ENCODE measurements at regions not wholly inside any gene's neighbourhood (a gene's known extent, or its start where the extent isn't known, plus 50 kb on each side); places are given as distances from the start of the nearest gene placed in this dataset.

DNA sequence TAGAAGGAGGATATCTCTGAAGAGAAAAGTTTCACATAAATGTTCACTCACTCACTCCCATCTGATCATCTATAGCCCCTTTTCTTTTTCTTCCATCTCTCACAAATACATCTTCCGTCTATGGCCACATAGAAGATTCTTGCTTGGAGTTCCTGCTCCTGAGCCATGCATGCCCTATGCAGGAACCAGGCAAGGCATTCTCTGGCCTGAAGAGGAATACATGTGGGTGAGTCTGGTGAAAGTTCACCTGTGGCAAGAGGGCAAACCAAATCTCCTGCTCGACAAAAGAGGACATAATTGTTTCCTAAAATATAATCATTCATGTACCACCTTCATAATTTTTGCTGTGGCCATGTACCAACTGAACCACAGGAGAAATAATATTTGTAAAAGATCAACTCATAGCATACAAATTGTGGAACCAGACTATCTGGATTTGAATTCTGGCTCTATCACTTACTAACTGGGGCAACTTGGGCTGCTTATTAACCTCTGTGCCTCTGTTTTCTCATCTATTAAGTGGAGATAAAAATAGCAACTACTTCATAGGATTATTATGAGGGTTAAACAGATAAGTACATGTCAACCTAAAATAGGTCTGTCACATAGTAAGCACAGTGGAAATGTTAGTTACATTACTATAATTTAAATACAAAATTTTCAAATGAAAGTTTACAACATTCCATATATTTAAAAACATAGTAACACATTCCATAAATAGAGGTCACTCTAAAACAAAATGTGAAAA is 121.2 kb upstream of the NFIB start:
- DNase-seq (ENCODE audit: extremely low read depth, low read depth, low spot score): no peak

DNA sequence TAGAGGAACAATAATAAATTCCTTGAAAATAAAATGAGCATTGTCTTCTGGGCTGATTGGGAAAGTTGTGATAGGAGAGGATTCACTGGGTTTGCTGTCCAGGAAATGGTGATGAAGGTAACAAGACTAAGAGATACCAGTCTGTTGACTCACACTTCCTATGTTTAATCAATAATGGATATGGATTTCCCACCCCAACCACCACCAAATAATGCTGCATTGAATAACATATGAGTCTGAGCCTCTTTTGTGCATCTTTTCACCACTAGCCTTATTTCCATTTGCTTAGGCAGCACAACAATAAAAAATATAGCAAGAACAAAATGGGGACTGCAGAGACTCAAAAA is 120.2 kb upstream of the NFIB start:
- no peak for DNase-seq (ENCODE audit: extremely low read depth, low read depth, low spot score)

DNA sequence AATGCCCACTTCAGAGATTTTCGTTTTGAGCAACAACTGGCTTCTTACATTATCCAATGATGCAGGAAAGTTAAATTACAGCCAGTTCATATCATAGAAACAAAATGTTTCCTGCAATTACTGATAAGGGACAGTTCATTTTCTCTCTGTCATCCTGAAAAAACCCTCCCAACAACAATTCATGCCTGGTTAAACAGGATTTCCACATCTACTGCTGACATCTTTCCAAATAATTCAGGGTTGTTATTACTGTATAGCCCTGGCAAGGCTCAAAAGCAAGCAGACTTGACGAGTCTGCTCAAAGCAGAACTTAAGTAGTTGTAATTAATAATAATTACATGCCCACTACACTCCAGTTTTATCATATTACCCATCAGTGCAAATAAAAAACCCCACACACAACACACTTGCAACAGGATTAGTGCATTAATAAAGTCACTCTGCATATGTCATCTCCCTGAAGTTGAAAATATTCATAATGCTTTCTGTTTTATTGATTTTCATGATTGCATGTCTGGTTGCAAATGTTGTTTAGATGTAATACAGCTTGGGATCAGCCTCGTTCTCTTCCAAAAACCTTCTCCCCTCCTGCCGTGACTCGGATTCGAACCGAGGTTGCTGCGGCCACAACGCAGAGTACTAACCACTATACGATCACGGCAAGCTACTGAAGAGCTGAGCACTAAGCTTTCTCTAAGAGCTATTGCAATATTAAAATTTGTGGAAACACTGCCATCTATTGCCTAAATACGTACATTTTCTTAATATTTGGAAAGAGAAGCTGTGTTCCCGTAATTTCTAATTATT is 119.6 kb upstream of the NFIB start:
- DNase-seq (ENCODE audit: extremely low read depth, low read depth, low spot score): peak; percentile 68

DNA sequence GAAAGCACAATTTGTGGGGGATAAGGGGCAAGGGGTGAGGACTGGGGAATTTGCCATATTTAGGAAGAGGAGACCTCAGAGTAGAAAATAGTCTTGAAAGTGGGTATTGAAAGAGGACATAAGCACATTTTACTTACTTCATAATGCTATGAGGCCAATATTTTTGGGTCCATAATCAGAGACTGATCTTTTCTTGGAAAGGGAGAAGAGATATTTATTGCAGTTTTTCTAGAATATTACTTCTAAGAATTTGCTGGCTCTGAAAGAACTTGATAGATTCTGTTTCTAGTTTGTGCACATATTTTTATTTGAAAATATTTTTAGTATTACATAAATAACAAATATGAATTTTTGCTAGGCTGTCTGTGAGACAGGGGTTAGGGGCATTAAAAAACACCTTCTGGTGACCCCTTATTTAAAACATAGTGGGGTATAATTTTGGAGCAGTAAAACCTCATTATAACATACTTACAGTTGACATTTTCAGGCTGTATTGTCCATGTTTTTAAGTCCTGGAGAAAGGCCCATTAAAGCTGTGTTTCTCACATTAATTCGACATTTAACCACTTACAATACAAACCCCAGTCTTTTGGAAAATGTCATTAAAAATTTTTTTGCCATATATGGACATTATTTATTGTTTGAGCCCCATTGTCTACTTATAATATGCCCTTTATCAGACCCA is 118.9 kb upstream of the NFIB start:
- no peak for DNase-seq (ENCODE audit: extremely low read depth, low read depth, low spot score)

DNA sequence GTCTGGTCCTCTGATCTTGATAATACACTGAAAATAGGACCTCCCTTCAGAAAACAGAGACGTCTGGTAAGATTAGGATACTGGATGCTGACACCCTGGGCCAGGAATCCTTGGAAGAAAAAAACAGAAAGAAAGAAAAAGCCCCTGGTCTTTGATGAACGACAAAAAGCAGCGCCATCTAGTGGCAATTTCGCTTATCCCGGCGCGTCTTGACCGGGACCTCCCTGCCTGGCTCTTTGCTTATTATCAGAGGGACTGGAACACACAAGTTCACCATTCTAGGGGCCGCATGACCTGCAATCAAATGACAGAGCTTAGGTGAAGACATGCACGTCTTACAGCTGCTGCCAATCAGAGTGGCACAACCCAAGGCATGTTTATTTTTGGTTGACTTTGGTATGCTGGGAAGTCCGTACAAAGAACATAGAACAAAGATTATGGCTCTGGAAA is 114.9 kb upstream of the NFIB start:
- no peak for DNase-seq (ENCODE audit: extremely low read depth, low read depth, low spot score)

DNA sequence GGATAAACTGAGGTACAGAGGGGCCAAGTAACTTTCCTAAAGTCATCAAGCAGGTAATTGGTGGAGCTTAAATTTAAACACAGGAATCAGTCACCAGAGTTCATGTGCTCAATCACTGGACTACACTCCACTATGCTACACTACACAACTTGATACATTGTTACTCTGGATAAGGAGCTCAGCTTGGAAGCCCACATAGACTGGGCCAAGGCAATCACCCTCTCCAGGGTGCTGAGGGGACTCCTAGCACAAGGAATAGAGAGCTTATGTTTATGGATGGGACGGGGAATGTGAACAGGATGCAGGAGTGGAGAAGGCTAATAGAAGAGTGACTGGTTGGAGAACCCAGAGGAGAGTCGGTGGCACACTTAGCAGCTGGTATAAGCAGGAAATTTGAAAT is 113.5 kb upstream of the NFIB start:
- DNase-seq (ENCODE audit: extremely low read depth, low read depth, low spot score): no peak

DNA sequence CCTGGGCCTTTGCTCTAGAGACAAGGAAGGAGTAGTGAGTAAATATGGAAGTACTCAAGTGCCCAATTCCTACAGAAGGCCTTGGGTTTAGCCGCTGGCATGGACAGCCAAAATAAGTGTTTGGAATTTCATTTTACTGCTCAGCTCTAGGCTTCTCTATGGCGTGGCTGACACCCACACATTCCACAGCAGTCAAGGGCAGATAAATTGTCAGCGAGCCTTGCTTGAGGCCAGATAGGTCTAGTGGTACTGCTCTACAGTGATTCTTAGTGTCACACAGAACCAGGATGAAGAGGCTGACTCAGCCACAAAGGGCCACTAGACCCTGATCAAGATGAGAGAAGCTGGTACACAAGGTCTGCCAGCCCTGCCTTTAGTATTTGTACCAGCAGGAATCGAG is 111.0 kb upstream of the NFIB start:
- no peak for DNase-seq (ENCODE audit: extremely low read depth, low read depth, low spot score)

DNA sequence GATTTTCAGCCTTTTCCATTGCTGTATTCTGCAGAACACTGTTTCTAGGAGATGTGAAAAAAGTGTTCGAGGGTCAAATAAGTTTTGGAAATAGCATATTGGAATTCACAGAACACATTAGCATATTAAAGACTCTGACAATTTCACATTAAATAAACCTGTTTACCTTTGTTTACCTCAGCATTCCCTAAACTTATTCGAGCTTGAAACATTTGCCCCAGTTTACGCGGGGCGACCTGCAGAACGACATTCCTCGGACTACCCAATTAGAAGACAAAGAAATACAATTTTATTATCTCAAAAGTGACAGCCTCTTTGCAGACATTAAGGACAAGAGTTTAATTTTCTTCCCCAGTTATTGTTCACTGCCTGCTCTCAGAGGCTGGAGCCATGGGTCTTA is 110.3 kb upstream of the NFIB start:
- DNase-seq (ENCODE audit: extremely low read depth, low read depth, low spot score): no peak

DNA sequence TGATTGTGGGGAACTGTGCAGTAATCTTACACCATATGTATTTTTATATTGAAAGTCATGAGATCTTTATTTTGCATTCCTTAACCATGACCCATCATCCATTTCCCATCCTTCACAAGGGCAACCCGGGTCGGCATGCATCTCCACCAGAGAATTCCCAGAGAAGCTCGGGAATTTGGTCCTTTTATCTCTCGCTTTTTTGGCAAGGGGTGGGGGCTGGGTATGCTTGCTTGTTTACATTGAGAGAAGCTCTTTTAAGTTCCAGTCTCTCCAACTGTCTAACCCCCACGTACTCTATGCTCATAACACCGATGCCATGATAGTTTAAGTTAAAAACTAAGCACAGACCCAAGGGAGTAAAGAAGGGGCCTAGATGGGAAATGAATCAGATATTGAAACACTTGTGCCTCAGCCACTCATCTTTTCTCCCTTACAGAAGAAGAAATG is 109.9 kb upstream of the NFIB start:
- no peak for DNase-seq (ENCODE audit: extremely low read depth, low read depth, low spot score)

DNA sequence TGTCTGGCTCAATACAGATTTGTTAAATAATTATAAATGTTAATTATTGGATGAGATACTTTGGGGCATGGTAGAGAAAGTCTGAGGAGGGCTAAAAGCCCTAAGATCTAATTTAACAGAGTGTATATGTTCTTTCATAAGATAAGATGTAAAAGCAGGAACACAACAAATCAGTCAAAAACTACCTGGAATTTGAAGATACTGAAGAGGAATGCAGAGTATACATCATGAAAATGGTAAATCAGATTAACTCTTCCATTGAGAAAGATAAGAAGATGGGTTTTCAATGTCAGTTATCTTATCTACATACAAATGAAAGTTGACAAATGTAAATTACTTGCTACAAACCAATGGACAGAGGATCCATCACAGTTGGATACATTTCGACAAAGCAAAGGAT is 107.3 kb upstream of the NFIB start:
- no peak for DNase-seq (ENCODE audit: extremely low read depth, low read depth, low spot score)

DNA sequence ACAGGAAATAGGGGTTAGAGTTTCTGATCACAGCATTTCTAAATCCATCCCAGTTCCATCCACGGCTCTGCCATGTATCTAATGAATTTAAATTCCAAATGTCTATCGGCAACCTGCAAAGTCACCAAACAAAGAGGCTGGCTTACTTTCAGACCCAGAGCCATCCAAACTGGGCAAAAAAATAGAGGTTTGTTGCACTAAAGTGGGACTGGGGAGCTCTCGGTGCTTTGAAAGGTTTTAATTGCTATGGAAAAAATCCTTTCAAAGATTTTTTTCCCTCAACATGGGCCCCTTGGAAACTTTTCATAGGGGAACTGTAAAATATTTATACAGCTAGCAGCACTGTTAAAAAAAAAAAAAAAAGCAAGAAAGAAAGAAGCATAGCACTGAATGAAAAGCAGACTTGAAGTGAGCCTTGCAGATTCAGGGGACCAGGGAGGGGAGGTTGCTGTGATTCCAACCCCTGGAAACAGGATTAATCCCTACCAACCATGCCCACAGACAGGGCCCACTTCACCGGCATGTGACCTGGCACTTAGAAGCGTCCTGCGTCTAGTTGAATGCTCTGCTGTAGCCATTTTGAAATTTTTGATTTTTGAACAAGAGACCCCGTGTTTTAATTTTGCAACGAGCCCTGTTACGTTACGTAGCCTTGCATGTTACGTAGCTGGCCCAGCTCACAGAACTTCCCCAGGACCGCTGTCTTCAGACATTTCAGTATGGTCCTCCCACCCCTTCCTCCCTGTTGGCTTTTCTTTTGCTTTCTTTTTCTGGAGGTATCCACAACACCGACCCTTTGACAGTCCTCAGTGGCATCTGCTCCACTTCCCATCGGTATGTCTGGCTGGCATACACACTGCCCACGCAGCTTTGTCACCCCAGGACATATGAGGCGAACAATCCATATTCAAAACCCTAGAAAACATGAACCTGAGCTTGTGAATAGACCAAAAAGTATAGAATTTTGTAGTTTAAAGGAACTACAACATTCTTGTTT is 105.3 kb upstream of the NFIB start:
- no peak for DNase-seq (ENCODE audit: extremely low read depth, low read depth, low spot score)

DNA sequence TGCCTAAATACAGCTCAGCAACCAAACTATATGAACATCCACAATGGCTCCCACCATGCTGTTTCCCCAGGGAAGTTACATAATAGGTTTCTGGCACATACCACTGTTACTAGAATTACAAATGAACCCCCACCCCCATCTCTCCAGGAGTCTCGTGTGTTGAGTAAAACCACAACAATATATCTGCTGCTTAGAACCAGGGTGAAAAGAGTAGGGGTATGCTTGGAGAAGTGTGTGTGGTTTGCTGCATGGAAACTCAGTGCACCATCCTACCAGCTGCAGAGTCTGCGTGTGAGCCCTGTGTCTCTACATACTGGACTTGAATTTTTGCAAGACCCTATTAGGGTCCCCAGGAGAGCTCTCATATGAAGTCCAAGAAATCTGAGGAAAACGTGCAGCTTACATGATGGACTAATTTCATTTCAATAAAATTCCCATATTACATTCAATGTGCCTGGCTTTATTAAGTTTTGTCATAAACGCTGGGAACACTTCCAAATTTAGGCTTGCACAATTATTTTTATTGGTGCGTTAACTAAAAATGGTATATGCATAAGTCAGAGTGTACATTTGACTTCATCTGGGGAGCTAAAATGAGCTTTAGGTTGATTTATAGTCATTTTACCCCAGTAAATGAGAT is 104.5 kb upstream of the NFIB start:
- DNase-seq (ENCODE audit: extremely low read depth, low read depth, low spot score): no peak

DNA sequence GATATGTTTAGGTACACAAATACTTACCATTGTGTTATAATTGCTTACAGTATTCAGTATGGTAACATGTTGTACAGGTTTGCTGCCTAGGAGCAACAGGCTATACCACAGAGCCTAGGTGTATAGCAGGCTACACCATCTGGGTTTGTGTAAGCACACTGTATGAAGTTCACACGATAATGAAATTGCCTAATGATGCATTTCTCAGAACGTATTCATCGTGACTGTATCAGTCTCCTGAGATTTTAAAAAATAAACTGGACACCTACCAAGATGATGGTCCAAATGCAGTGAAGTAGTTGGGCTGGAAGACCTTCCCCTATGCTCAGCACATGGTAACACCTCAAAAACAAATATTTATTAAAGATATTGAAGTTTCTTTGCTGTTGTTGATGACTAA is 103.3 kb upstream of the NFIB start:
- no peak for DNase-seq (ENCODE audit: extremely low read depth, low read depth, low spot score)

DNA sequence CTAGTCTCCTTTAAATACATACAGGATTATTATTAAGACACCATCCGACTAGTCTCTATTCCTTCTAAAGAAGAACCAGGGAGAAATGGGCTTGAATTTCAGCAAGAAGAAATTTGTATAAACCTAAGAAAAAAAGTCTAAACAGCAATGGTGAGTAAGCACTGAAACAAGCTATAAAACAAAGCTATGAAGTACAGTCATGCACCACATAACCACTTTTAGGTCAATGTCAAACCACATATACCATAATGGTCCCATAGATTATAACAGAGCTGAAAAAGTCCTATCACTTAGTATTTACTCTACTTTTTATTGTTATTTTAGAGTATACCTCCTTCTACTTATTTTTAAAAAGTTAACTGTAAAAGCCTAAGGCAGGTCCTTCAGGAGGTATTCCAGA is 102.0 kb upstream of the NFIB start:
- DNase-seq (ENCODE audit: extremely low read depth, low read depth, low spot score): no peak

DNA sequence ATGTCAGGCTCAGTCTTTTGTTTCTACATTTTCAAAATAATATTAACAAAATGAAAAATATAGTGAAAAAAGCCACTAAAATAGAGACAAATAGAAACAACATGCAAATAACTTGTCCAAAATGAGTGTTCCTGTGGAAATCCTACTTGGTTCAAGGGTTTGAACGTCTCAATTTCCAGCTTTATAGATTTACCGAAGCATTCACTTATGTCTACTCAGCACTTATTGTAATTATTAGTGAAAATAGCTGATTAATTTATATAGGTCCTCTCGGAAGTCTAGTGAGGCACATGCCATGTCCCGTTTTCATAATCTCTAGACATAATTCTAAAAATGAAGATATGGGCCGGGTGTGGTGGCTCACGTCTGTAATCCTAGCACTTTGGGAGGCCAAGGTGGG is 99.9 kb upstream of the NFIB start:
- no peak for DNase-seq (ENCODE audit: extremely low read depth, low read depth, low spot score)

DNA sequence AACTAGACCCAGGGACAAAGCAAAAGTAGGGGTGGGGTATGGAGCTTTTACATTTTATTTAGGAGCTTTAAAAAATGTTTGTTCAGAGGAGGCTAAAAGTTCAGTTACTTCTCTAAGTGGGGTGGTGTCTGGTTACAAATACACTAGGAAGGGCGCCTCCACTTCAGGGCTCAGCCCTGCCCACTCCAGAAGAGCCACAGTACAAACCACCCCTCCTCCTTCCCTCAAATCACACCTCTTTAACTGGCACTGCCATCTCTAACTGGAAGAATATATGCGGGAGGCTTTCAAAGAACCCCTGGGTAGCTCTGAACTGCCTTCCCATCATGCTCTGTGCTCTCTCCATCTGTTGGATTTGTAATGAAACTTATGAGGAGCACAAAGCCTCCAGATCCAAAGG is 98.8 kb upstream of the NFIB start:
- DNase-seq (ENCODE audit: extremely low read depth, low read depth, low spot score): no peak

DNA sequence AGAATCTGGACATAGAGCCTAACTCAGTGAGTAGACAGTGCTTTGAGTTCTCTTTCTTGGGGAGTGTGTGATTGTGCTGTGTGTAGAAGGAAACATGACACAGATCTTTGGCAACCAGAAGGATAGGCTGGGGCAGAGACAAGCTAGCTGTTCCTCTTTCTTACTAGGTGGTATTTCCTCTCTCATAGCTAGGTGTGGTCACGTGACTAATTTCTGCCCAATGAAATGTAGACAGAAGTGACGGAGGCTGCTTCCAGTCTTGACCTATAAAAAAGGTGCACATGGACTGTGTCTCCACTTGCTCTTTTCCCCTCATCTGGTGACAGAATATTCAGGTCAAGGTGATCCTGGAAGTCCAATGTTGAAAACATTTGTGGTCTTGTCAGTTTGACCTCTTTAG is 92.5 kb upstream of the NFIB start:
- no peak for DNase-seq (ENCODE audit: extremely low read depth, low read depth, low spot score)

DNA sequence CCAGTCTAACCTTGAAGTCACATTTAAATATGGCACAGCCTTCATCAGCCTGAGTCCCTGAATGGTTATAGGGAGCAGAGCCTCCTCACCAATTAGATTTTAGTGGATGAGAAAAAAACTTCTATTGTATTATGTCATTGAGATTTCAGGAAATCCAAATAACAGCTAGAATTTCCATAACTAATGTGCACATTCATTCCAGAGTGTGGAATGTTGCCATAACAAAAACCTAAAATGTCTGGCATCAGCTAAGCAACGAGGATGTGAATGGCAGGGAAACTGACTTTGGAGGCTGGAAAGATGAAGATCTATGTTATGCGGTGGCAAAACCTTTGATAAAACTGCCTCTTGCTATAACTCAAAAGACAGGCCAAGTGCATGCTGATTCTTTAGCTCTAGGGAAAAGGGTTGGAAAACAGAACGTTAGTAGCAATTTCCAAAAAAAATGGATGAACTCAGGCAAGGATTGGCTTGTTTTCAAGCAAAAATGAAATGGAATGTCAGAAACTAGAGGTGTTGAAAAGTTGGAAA is 91.3 kb upstream of the NFIB start:
- DNase-seq (ENCODE audit: extremely low read depth, low read depth, low spot score): no peak

DNA sequence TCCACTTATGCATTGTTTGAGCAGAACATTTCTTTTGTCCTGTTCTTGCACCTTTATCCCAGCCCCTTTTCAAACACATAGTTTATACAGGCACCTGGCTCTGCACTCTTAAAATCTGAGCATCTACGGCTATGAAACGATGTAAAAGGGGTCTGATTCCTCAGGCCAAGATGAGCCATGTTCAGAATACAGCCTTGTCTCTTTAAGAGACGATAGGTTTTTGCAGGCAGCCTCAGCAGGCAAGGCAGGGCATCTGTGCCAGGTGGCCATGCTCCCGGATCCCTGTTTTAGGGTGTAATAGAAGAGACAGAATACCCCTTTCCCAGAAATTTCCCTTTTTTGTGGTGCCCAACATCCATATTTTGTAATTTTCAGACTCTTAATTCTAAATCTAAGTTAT is 89.1 kb upstream of the NFIB start:
- DNase-seq (ENCODE audit: extremely low read depth, low read depth, low spot score): no peak

DNA sequence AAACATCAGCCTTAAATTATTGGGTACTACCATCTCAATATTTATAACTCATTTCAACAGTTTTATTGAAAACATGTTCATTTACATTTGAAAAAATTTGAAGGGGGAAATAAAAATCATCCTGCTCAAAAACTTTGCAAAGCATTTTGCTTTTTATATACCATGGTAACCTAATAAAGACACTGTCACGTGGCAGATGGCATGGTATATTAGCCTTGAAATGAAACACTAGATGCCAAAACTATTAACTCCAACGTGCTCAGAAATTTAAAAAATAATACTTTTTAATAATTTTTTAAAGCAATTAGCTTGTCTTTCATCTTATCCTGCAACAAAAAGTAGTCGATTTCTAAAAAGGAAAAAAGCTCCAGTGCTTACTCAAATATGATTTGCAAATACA is 88.6 kb upstream of the NFIB start:
- DNase-seq (ENCODE audit: extremely low read depth, low read depth, low spot score): no peak
